ENCODE measurements at regions not wholly inside any gene's neighbourhood (a gene's known extent, or its start where the extent isn't known, plus 50 kb on each side); places are given as distances from the start of the nearest gene placed in this dataset.
"Not testable (repeated sequence)": the region's sequence is repeated elsewhere in the genome, so short reads cannot be mapped to it uniquely, and the experiment has no call there.

DNA sequence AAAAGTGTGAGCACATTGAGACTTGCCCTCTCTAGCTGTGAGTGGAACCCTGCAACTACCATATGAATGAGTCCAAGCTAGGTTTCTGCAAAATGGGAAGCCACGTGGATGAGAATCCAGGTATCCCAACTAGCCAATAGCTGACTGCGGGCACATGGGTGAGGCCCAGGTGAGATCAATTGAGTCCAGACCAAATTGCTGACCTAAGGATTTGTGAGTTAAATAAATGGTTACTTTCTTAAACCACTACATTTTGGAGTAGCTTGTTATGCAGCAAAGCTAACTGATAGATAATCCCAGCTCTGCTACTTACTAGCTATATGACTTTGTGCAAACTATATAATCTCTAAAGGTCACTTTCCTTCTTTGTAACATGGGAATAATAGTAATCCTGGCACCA, 150.3 kb upstream of the LCORL start:
- no peak for FAIRE-seq

DNA sequence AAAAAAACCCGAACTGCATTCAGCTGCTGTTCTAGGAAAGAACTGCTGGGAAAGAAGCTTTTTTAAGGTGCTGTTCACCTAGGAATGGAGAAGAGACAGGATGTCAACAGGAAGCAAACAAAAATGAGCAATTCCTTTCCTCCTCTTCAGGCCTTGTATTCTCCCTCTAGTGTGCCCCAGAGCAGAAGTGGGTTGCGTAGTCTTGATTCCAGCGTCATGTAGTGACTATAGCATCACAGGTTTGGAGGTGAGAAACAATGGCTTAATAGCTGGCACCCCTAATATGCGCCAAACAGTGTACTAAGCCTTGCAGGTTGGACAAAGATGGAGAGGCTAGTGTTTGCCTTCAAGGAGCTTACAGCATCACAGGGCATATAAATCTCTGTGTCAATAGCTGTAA, 146.3 kb upstream of the LCORL start:
- FAIRE-seq: no peak

DNA sequence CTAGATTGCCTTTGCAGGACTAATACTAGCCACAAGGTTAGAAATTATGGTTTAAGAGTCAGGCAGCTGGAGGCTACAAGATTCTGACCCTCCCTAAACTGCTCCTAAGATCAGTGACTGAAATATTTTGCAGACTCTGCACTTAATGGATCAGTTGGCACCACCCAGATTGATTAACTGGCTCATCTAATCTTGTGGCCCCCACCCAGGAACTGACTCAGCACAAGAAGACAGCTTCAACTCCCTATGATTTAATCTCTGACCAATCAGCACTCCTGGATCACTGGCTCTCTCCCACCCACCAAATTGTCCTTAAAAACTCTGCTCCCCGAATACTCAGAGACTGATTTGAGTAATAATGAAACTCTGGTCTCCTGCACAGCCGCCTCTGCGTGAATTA, 145.4 kb upstream of the LCORL start:
- no peak for FAIRE-seq

DNA sequence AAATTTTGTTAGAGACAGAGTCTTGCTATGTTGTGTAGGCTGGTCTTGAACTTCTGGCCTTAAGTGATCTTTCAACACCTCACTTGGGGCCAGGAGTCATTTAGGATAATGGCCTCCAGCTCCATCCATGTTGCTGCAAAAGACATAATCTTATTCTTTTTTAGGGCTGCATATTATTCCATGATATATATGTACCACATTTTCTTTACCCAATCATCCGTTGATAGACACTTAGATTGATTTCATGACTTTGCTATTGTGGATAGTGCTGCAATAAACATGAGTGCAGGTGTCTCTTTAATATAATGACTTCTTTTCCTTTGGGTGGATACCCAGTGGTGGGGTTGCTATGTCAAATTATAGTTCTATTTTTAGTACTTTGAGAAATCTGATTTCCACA, 140.9 kb upstream of the LCORL start:
- FAIRE-seq: no peak

DNA sequence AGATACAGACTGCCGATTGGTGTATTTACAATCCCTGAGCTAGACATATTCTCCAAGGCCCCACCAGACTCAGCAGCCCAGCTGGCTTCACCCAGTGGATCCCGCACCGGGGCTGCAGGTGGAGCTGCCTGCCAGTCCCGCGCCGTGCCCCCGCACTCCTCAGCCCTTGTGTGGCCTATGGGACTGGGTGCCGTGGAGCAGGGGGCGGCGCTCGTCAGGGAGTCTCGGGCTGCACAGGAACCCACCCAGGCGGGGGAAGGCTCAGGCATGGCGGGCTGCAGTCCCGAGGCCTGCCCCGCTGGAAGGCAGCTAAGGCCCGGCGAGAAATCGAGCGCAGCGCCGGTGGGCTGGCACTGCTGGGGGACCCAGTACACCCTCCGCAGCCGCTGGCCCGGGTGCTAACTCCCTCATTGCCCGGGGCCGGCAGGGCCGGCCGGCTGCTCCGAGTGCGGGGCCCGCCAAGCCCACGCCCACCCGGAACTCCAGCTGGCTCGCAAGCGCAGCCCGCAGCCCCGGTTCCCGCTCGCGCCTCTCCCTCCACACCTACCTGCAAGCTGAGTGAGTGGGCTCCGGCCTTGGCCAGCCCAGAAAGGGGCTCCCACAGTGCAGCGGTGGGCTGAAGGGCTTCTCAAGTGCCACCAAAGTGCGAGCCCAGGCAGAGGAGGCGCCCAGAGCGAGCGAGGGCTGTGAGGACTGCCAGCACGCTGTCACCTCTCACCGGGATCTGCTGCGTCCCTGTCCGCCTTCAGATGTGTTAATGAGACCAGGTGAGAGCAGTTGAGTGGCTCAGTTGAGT, 137.8 kb upstream of the LCORL start:
- FAIRE-seq: not testable (repeated sequence)

DNA sequence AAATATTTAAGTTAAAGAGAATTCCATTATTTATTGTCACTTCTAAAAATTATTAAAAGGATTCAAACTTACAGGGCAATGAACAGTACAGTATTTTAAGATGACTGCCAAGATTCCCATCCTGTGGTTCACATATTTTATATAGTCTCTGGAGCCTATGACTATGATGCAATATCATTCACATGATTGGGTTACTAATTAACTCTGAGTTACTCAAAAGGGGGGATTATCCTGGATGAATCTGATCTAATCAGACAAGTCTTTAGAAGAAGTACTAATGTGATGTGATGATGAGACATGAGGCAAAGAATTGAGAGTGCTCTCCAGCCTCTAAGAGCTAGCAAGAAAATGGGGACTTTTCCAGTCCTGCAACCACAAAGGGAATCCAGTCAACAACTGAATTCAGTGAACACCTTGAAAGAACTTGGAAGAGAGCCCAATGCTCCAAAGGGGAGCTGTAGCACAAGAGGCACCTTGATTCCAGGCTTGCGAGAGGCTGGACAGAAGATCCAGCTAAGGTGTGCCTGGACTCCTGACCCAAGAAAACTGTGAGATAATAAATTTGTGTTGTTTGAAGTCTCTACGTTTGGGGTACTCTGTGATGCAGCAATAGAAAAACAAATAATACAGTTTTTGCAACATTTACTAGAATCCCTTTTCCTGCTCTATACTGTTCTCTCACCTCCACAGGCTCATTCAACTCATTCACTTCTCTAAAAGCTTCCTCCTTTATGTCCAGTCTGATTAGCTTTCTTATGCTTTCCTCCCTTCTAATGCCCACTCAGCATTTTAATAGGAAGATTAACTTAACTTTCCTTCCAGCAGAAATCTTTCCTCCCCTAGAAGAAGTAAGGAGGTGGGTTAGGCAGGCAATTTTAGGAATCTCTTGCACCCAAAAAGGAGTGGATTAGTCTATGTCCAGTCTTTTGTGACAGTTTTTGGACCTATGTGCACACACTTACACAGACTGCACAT, 133.8 kb upstream of the LCORL start:
- FAIRE-seq: no peak

DNA sequence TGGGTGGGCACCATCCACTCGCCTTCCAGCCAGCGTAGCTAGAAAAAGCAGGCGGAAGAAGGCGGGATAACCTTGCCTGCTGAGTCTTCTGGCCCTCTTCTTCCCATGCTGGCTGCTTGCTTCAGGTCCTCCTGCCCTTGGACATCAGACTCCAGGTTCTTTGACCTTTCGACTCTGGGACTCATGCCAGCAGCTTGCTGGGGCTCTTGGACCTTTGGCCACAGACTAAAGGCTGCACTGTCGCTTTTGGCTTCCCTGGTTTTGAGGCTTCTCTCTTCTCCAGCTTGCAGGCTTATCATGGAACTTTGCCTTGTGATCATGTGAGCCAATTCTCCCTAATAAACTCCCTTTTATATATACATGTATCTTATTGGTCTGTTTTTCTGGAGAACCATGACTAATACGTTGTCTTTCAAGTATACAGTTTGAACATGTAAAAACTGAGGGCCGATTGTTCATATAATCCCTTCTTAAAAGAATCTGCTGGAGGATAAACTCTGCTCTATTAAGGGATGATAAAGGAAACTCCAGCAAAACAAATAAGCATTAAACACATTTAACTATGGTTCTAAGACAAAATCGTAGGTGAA, 116.6 kb upstream of the LCORL start:
- no peak for FAIRE-seq

DNA sequence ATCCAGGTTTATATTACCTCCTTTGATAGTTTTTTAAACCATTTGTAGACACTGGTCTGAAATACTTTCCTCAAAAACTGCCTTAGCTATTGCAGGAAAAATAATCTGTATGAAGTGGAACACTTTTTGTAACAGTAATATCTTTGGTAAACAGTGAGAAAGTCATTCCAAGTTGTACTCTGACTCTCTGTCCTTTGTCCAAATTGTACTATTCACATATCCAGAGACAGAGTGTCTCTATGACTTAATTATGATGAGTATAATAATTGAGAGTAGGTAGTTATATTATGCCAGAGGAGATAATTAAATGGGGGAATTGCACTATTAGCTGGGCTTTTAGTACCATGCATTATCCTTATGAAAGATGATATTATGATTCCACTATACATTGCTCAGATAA, 112.6 kb upstream of the LCORL start:
- no peak for FAIRE-seq

DNA sequence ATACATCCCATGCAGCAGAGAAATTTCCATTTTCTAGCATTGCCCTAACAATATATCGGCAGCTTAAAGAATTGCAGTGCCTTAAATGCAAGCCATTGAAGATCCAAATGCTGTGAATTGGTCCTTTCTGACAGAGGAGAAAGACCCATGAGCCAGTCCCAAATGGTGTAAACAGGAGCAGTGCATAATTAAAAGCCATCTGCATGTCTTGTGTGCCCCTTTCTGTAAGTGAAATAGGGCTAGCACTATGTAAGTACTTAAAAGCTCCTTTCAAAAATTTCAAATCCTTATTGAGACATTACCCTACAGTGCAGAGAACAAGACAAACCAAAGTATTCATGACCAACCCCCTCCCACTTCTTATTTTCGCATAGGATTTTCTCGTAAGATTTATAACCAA, 108.7 kb upstream of the LCORL start:
- no peak for FAIRE-seq

DNA sequence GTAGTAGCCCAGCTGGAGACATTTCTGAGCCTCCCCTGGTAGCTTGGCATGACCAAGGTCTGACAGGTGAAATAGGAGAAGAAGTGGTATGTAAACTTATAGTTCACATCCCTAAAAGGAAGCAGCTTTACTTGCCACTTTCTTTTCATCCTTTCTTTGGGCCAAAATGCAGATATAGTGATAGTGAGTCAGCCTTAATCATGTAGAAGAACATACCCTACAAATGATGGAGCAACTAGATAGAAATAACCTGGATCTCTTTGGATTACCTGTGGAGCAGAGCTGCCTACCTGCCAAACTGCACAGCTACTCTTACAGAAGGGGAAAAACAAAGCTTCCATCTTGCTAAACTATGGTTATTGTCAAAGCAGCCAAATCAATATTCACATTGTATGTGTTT, 106.7 kb upstream of the LCORL start:
- no peak for FAIRE-seq

DNA sequence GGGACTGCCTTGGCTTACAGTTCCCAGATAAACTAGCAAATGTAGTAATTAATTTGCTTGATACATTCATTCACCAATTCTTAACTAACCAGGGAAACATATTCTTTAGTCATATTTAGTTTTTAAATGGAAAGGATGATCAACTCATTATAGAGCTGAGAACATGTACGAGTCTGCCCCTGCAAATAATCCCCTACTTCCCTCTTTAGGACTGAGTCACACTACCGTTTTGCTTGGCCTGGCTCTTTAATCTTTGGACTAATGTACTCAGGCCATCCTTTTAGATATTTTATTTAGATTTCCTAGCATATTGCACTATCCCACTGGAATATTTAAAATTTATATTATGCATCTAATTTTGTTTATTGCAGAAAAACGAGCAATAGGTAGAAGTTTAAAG, 105.5 kb upstream of the LCORL start:
- FAIRE-seq: no peak

DNA sequence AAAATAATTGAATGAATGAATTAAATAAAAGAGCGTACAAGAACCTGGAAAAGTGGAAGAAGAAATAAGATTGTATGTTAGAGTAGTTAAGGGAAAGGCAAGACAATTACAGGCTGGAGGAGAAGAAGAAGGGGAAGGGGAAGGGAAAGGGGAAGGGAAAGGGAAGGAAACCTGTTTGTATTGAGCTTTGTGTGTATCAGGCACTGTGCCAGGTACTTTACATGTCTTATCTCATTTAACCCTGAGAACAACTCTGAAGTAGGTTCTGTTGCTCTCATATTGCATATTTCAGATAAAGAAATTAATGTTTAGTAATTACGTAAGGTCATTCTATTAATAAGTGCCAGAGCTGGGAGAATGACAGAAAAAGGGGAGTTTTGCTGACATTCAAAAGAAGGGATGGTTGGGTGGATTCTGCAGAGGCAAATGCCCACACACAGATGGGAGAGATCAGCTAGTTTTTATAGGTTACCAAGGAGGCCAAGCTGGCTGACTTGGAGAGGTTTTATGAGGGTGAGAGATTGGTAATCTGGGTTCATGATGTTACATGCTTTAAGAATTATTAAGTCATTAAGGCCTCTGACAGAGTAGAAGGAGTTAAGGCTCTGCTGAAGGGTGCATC, 92.3 kb upstream of the LCORL start:
- FAIRE-seq: no peak

DNA sequence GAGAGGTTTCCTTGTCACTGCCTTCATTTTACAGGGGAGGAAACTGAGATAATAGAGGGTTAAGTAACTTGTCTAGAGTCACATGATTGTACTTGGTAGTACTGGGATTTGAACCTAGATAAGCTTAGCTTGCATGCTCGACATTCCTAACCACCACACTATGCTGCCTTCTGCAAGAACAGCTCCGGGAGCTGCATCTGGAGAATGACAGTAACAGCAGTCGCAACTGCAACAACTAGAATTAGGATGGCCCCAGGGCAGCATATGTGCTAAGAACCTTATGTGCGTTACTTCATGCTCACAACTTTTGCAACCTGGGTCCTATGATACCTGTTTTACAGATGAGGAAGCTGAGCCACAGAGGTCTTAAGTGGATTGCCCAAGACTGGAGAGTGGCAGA, 89.5 kb upstream of the LCORL start:
- FAIRE-seq: no peak

DNA sequence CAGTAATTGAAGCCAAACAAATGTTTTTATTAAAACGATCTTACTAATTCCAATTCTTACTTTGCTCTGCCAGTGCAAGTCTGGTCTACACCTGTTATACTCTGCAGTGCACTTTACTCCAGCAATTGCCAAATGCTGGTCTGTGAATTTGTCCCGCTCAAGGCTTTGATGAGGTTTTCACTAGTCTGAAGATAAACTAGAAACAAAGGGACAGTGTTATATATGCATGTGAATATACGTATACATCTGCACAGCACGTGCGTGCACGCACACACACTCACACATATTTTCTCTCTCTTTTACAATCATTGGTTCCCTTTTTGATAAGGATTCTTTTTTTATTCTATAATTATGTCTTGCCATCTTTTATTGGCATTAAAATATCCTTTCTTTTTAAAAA, 88.5 kb upstream of the LCORL start:
- FAIRE-seq: no peak

DNA sequence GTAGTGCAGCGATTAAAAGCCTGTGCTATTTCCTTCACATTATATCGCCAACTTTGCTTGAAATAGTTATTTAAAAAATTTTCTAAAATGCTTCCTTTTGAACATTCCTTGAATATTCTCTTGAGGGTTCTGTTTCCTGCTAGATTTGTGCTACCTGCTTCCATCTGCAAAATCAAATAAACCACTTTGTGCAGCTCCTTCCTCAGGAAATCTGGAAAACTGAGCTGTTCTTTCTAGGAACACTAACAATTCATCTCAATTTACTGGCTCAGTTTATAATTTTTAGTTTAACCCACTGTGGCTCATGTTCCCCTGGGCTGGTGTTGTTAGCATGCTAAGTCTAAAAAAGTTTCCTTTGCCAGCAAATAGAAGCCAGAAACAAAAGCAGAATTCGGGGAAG, 88.1 kb upstream of the LCORL start:
- no peak for FAIRE-seq

DNA sequence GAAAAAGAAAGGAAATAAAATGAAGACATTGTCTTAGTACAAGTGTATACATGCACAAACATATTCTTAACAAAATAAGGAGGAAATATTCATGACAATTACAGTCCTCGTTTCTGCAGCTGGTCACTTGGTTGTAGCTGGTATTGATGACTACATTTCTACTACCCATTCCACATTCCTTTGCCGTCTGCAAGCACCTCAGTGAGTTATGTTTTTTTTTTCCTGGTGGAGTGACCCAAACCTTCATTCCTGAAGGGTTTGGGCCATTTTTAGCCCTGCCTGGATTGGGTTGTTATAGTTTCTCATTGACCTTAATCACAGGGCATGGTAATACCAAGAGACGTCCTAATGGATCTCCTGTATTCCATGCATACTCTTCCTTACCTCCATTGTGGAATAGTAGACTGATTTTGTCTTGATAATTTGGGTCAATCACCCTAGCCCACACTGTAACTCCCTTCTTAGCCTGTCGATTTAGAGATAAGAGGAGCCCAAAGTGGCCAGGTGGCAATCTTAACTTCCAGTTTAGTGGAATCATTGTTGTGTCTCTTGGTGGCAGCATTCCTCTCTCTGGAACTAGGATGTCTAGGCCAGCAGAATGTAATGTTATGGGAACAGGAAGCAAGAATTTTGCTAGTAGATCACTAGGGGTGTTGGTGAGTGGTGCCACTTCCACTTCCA, 86.4 kb upstream of the LCORL start:
- FAIRE-seq: not testable (repeated sequence)

DNA sequence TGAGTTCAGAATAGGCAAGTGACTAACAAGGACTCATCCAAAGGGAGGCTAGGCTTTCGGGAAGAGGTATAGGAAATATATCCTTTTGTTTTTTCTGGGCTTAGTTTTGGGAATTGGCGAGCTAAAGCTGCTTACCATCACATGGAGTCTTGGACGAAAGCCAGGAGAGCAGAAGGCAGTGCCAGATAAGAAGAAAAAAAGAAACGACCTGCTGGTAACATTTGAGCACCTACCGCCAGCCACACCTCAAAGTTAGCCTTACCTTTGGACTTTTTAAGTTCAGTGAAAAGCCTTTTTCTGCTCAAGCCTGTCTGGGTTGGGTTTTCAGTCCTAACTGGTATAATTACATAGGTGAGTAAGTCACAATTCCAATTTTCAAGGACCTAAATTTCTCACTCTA, 85.1 kb upstream of the LCORL start:
- no peak for FAIRE-seq

DNA sequence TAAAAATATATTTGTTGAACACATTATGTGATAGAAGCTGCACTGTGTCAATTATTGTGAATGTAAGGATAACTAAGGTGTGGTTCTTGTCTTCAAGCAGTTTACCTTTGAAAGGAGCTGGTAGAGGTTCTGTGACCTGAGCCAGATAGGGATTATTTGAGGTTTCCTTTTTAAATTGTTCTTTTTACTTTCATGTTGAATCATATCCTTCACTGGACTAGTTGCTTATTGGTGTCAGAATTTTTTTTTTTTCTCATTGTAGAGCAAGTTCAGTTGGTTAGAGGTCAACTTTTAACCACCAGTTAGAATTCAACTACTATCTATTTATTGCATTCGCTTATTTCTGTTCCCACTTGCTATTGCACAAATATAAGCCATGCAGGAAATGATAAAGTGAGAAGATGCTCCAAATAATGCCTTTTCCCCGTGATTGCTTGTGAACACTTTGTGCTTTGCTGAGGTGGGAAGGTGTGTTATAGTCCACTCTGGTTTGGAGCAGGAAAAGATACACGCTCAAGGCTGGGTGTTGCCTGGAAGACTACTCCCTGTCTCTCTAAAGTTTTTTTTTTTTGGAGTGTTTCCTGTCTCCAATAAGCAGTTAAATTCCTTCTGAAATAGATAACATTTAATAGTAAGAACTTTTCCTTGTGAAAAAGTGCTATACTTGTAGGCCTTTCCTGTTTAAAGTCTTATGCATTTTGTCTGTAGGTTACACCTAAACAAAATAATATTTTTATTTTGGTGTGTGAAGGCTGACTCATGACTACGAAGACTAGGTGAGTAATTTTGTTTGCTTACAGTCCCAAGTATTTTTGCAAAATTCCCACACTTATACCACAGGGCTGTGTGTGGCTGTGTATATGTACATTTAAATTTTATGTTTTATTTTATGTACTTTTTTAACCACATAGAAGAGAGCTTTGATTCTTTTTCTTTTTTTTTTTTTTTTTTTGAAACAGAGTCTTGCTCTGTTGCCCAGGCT, 83.8 kb upstream of the LCORL start:
- FAIRE-seq: no peak

DNA sequence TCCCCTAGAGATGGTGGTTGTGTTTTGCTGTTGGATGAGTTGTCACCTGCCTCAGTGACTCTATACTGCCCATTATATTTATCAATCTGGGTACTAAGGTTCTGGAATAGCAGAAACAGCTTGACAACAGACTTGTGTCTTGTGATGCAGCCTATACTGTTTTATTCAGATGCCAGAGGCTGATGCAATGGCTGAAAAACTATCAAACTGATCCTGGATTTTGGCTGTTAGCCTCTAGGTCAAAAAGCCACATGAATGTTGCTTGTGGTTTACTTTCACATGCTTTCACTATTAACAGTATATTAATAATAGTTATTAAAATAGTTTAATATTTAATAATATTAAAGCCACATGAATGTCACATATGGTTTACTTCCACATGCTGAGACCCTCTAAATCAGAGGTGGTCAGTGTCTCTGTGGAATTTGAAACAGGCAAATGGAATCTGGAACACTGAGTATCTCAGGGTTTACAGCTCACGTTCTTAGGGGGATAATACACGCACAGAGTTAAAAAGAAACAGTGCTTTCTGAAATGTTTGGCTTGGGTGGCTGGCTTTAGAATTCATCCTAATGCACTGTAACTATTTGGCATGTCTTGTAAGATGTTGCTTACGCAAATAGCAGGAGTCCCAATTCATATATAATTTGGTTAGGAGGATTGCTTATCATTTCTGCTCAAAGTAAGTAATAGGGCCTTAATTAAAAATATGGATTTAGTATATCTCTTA, 82.5 kb upstream of the LCORL start:
- FAIRE-seq: no peak

DNA sequence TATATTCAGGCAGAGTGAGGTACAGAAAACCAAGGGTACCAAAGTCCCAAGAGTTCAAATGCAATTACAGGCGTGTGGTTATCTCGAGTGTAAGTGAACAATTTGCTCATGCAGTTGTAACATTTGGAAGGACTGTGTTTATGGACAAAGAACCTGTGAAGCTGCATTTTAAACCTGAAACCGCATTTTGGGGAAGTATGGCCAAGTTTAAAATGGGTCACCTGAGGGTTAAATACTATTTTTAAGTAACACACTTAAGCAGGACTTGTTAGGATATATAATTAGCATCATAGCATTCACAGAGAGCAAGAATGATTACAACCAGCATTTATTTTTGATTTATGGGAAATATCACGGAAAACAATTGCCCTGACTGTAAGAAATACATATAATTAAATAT, 79.1 kb upstream of the LCORL start:
- FAIRE-seq: no peak

DNA sequence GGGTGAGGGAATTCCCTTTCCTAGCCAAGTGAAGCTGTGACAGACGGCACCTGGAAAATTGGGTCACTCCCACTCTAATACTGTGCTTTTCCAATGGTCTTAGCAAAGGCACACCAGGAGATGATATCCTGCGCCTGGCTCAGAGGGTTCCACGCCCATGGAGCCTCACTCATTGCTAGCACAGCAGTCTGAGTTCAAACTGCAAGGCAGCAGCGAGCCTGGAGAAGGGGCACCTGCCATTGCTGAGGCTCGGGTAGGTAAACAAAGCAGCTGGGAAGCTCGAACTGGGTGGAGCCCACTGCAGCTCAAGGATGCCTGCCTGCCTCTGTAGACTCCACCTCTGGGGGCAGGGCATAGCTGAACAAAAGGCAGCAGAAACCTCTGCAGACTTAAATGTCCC, 68.9 kb upstream of the LCORL start:
- not testable (repeated sequence) for FAIRE-seq
